Urothelium cell line (cell line): ENCODE measurements at regions not wholly inside any gene's neighbourhood (a gene's known extent, or its start where the extent isn't known, plus 50 kb on each side); places are given as distances from the start of the nearest gene placed in this dataset.

Source experiments
- DNase-seq: peaks from one replicate; pipeline ENCODE4 v3.0.0; 2011; ENCODE audit warnings: low spot score, mixed read lengths
- FAIRE-seq: peaks from 2 replicates; lab custom pipeline; 2011; peaks lifted over from hg19 to GRCh38; lab: Jason Lieb, UNC

- FAIRE-seq (no peak), DNase-seq (peak; percentile 41)
These were observed 64.7 kb downstream of the ARRDC4 start for GRCh38 chr15:98025237-98025636.

GRCh38 chr15:98034731-98035130 lies 74.2 kb downstream of the ARRDC4 start:
- DNase-seq (no peak), FAIRE-seq (no peak)

DNA sequence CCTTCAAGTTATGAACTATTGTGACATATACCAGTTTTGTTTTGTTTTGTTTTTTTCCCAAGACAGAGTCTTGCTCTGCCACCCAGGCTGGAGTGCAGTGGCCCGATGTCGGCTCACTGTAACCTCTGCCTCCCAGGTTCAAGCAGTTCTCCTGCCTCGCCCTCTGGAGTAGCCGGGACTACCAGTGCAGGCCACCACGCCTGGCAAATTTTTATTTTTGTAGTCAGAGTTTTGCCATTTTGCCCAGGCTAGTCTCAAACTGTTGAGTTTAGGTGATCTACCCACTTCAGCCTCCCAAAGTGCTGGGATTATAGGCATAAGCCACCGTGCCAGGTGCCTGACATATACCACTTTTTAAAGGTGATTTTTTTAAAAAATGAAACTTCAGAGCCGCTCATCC lies 74.6 kb downstream of the ARRDC4 start:
- no peak for DNase-seq
- no peak for FAIRE-seq

GRCh38 chr15:98035577-98036010 lies 75.1 kb downstream of the ARRDC4 start:
- no peak for FAIRE-seq
- DNase-seq: no peak

DNA sequence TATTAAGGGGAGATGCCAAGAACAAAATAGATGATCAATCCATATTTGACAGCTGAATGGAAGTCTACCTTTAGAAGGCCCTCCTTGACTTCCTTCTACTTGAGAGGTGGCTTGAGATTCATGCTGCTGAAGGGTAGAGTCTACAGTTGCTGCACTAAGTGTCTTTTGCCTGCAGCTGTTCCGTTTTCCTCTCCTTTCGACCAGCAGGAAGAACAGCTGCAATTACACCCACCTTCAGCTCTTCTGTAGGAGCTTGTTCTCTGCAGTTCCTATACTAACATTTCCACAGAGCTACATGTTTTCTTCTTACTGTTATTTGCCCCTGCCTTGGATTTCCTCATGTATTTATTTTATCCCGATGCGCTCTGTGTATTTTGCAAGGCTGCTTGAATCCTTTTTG lies 79.1 kb downstream of the ARRDC4 start:
- DNase-seq (no peak), FAIRE-seq (no peak)

GRCh38 chr15:98040146-98040545 lies 79.6 kb downstream of the ARRDC4 start:
- DNase-seq: no peak
- no peak for FAIRE-seq

- FAIRE-seq (no peak), DNase-seq (no peak)
These were observed 82.9 kb downstream of the ARRDC4 start for GRCh38 chr15:98043160-98044014.

DNA sequence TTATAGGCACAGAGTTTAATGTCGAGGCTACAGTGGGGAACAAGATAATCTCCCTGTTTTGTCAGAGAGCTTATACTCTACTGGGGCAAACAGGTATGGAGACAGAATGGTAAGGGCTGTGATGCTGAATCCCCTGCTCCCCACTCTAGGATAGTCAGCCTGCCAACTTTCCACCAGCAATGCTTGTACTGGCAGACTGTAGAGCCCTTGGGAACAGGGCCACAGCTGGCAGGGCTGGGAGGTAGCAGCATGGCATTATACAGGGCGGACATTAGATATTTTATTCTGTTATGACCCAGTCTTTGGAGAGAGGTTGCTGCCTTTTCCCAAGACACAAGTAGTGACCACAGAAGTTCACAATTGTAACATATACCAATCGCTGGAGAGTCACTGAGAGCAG lies 91.2 kb downstream of the ARRDC4 start:
- FAIRE-seq (no peak), DNase-seq (no peak)

DNA sequence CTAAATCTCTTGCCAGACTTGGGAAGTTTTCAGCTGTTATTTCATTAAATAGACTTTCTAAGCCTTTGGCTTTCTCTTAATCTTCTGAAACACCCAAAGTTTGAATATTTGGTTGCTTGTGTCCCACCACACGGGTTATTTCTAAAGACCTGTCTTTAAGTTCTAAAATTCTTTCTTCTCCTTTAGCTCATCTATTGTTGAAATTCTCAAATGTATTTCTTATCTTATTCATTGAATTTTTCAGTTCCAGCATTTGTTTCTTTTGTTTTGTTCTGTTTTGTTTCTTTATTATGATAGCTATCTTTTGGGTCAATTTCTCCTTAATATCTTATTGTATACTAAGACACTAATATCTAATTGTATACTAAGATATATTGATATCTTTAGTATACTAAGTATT lies 97.0 kb downstream of the ARRDC4 start:
- DNase-seq: no peak
- FAIRE-seq: no peak

DNA sequence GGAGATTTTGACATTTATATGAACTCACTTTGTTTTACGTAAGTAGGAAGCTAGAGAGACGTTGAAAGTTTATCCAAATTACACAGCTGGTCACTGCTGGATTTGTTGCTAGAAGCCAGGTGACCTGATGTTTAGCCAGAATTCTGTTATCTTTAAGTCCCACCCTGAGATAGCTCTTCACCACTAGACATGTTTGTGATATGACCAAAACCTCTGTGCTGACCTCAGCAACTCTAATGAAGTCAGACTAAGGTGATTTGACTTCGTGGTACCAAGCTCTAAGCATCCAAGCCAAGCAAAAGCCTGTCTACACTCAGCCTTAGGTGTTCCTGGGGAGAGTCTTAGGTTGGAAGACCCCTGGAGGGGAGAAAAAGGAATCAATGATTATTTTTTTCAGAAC lies 102.4 kb downstream of the ARRDC4 start:
- DNase-seq: no peak
- no peak for FAIRE-seq

DNA sequence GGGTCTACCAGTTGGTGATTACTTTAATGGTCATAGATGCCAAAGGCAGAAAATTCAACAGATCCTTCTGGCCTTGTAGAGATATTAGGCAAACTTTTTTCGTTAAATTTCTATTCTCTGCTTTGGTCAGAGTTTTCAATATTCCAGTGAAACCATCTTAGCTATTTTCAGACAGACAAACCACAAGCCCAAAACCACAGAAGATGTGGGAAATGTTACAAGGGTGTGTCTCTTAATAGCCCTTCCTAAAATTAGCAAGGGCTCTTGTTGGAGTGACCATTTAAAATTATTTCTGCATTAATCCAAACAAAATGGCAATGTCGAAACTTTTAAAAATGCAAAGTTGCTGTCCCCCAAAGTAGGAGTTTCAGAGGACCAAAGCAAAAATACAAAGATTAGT lies 102.8 kb downstream of the ARRDC4 start:
- DNase-seq: no peak
- no peak for FAIRE-seq

DNA sequence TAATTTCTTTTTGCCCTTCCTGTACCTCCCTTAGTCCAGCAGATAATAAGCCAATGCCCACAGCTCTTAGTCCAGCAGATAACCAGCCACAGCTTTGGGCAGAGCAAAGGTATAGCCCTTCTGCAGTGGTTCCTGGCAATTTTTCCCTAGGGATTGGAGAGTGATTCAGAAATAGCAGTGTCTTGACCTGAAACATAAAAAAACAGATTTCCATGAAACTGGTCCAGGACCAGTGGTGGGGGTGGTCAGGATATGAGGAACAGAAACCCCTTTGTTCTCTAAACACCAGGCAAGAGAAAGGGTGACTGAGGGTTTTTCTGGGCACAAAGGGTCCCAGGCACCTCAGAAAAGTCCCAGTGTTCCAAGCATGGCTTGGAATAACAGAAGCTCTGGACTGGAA lies 103.4 kb downstream of the ARRDC4 start:
- DNase-seq (peak; percentile 27), FAIRE-seq (no peak)

DNA sequence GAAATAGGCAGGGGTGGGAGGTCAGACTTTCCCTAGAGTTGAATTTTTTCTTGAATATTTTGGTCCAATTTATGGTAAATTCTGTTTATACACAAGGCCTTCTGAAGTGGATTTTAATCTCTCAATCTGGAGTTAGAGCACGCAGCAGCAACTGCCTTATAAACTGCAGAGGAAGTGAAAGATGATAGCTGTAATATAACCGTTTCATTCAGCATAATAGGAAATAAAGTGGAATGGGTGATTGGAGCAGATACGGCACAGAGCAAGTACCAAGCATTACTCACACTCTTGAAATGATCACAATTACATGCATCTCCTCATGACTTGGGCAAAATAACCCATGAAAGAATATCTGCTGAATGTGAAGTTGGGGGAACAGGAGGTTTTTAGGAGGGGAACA lies 106.8 kb downstream of the ARRDC4 start:
- no peak for FAIRE-seq
- no peak for DNase-seq

GRCh38 chr15:98069256-98069655 lies 108.8 kb downstream of the ARRDC4 start:
- no peak for DNase-seq
- FAIRE-seq: no peak

DNA sequence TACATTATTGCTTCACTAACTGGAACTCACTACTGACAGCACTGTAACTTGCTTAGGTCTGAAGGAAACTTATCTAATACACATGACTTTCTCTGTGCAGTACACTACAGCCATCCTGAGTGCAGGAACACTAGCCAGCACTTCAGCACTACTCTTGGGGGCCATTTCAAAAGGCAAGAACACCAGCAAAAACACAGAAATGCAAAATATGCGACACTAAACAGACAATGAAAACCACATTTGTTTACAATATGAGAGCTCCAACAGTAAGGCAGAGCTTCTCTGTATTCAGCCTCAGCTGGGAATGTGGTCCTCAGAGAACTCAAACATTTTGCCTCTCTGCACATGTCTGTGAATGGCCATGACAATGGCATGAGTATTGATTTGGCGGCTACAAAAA lies 109.6 kb downstream of the ARRDC4 start:
- FAIRE-seq: peak; percentile 81
- no peak for DNase-seq

- no peak for DNase-seq
- FAIRE-seq: no peak
These were observed 111.3 kb downstream of the ARRDC4 start for GRCh38 chr15:98071786-98072185.

DNA sequence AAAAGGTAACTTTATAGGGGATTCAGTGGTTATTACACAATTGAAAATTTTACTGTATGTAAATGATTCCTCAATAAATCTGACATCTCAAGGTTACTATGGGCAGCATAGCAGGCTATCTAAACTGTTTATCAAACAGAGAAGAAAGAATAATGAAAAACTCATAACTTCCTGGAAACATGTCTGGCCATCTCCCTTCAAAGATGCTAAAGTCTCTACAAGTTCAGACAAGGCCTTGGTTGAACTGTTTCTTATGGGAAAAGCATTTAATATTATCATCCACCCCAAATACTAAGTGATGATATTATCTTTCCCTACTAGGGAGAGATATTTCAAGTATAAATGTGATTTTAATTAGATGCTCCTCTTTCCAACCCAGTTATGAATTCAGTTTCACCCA lies 114.9 kb downstream of the ARRDC4 start:
- no peak for FAIRE-seq
- no peak for DNase-seq

DNA sequence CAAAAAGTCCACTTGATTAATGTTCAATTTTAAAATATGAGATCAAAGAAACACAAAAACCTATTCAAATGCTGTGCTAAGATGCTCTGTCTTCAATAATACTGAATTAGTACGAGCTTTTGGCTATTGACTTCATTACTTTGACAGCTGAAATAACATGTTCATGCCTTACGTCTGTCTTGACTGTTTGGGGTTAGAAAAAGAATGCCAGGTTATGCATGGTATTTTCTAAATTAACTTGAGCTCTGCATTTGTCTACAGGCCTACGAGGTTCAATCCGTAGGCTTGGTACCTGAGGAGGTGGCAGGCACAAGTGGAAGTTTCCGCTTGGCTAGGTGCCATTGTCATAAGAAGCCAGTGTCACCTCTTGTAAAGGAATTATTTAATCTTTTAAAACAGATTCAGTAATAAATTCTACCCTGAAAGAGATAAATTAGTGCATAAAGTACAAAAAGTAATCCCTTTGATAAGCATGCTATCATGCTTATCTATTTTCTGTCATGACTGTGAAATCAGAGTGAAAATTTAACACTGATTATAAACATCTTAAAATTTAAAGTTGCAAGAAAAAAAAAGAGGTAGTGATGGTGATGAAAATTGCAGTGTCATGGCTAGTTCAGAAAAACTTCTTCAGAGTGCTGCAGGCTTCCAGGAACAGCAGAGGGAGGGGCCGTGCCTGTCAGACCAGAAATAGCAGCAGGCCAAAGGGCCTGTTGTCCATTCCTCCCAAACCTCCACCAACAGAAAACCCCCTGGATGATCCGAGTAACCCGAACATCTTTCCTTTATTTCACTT lies 115.7 kb downstream of the ARRDC4 start:
- DNase-seq (no peak), FAIRE-seq (no peak)

- DNase-seq (no peak), FAIRE-seq (no peak)
These were observed 116.7 kb downstream of the ARRDC4 start for GRCh38 chr15:98077186-98077585.

DNA sequence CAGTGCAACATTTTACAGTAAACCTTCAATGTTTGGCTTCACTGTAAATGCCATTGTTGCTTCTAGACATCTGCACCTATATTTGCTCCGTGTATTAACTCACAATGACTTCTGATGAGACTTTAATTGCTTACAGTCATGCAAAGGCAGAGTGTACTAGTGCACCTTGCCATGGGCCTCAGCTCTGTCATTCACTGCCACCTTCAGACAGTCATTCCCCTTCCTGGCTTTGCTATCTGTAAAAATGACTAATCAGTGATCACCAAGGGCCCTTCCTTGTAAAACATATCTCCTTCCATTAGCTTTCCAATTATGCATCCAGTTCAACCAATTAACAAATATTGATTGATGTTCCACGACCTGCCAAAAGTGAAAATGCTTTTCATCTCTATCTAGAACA lies 120.3 kb downstream of the ARRDC4 start:
- FAIRE-seq: no peak
- DNase-seq: no peak

DNA sequence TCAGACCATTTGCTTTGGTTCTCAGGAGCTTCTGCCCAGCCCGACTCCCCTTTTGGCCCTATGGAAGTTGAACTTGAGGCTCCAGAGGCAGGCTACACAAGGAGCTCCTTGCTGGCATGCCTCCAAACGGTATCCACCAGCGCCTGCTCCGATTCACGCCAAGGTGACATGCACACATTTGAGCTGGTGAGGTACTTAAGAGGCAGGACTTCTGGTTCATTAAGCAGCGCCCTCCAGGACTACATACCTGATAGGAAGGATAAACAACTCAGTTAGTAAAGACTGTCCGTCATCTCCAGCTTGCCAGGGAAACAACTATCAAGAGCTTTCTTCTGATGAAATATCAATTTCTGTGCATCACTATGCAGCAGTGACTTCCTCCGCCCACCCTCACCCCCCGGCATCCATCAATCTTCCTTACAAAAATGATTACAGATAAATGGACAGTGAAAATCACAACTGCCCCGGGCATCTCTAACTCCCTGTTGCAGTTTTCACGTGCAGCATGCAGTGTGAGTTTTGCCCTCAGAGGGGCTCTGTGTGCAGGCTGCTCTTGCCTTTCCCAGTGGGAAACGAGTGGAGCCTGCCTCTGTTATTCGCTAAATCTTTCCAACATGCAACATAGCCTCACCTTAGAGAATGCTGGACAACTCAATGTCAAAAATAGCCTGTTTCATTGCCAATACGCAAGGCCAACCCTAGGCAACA lies 122.9 kb downstream of the ARRDC4 start:
- DNase-seq: no peak
- FAIRE-seq: no peak
